NCI-H1105 (cell line): ENCODE measurements at regions not wholly inside any gene's neighbourhood (a gene's known extent, or its start where the extent isn't known, plus 50 kb on each side); places are given as distances from the start of the nearest gene placed in this dataset.
"Not testable (repeated sequence)": the region's sequence is repeated elsewhere in the genome, so short reads cannot be mapped to it uniquely, and the experiment has no call there.

ENCODE experiments used
- DNase-seq: peaks from one replicate; lab custom pipeline; 2025; lab: John Stamatoyannopoulos, UW

GRCh38 chr19:28686756-28687155 is 526.2 kb downstream of the UQCRFS1 start:
- DNase-seq = no peak

- no peak for DNase-seq
Observed at GRCh38 chr19:28685802-28686201, 527.1 kb downstream of the UQCRFS1 start.

- not testable (repeated sequence) for DNase-seq
Observed at GRCh38 chr19:28685077-28685476, 527.9 kb downstream of the UQCRFS1 start.

- no peak for DNase-seq
Observed at GRCh38 chr19:28680111-28680510, 532.8 kb downstream of the UQCRFS1 start.

- no peak for DNase-seq
Observed at GRCh38 chr19:28670836-28671235, 542.1 kb downstream of the UQCRFS1 start.

- DNase-seq = no peak
Observed at GRCh38 chr19:28669804-28670203, 543.1 kb downstream of the UQCRFS1 start.

- no peak for DNase-seq
Observed at GRCh38 chr19:28667348-28667977, 545.5 kb downstream of the UQCRFS1 start.

GRCh38 chr19:28665748-28666147 is 547.2 kb downstream of the UQCRFS1 start:
- no peak for DNase-seq

GRCh38 chr19:28656644-28657043 is 556.3 kb downstream of the UQCRFS1 start:
- no peak for DNase-seq

GRCh38 chr19:28655054-28655453 is 557.9 kb downstream of the UQCRFS1 start:
- no peak for DNase-seq

- no peak for DNase-seq
Observed at GRCh38 chr19:28652765-28653164, 560.2 kb downstream of the UQCRFS1 start.

- DNase-seq = no peak
Observed at GRCh38 chr19:28646629-28647028, 566.3 kb downstream of the UQCRFS1 start.

- DNase-seq = no peak
Observed at GRCh38 chr19:28644169-28644775, 568.7 kb downstream of the UQCRFS1 start.

GRCh38 chr19:28642787-28643683 is 569.9 kb downstream of the UQCRFS1 start:
- DNase-seq = no peak

- DNase-seq = no peak
Observed at GRCh38 chr19:28641395-28641794, 571.6 kb downstream of the UQCRFS1 start.

- DNase-seq = no peak
Observed at GRCh38 chr19:28640506-28640905, 572.4 kb downstream of the UQCRFS1 start.

- no peak for DNase-seq
Observed at GRCh38 chr19:28638445-28638844, 574.5 kb downstream of the UQCRFS1 start.

GRCh38 chr19:28636706-28637105 is 576.2 kb downstream of the UQCRFS1 start:
- DNase-seq = no peak

GRCh38 chr19:28636016-28636629 is 576.8 kb downstream of the UQCRFS1 start:
- no peak for DNase-seq

GRCh38 chr19:28634837-28635236 is 578.1 kb downstream of the UQCRFS1 start:
- DNase-seq = no peak

- DNase-seq = no peak
Observed at GRCh38 chr19:28634019-28634328, 579.0 kb downstream of the UQCRFS1 start.

GRCh38 chr19:28633319-28634018 is 579.5 kb downstream of the UQCRFS1 start:
- DNase-seq = peak; percentile 58
